ENCODE measurements at regions not wholly inside any gene's neighbourhood (a gene's known extent, or its start where the extent isn't known, plus 50 kb on each side); places are given as distances from the start of the nearest gene placed in this dataset.

- no peak overlapping the region for H3K27ac ChIP-seq (ENCODE audit: extremely low read depth, low read depth, low read length)
- no peaks in the 10 kb centered on the region for H3K36me3 ChIP-seq (ENCODE audit: control insufficient read depth in 2 of 2, insufficient read depth in 1 of 2, low read length in 2 of 2)
- no peaks in the 10 kb centered on the region for H3K4me1 ChIP-seq (ENCODE audit: control insufficient read depth, insufficient read depth, low read length)
- no peaks in the 10 kb centered on the region for H3K9me3 ChIP-seq (ENCODE audit: control insufficient read depth, insufficient read depth, low read depth, low read length)
- TF ChIP-seq ZBTB48 (tag by site-specific recombination; IDR thresholded peaks at IDR 0.05) (no peak), ZNF398 (tag by site-specific recombination; IDR thresholded peaks at IDR 0.05) (no peak), ZNF785 (tag by site-specific recombination; IDR thresholded peaks at IDR 0.05) (no peak), ZNF239 (tag by site-specific recombination; IDR thresholded peaks at IDR 0.05) (no peak), ZBTB17 (tag by site-specific recombination; IDR thresholded peaks at IDR 0.05) (no peak), ZNF2 (tag by site-specific recombination; IDR thresholded peaks at IDR 0.05) (no peak), GLIS1 (tag by site-specific recombination; IDR thresholded peaks at IDR 0.05) (no peak), SCRT2 (tag by site-specific recombination; IDR thresholded peaks at IDR 0.05) (no peak), ZNF157 (tag by site-specific recombination; IDR thresholded peaks at IDR 0.05) (no peak), ZNF791 (tag by site-specific recombination; IDR thresholded peaks at IDR 0.05) (no peak), KLF9 (tag by site-specific recombination; IDR thresholded peaks at IDR 0.05; ENCODE audit: low read depth) (no peak), ZBTB20 (tag by site-specific recombination; IDR thresholded peaks at IDR 0.05) (no peak), ZNF837 (tag by site-specific recombination; IDR thresholded peaks at IDR 0.05) (no peak), MEIS1 (CRISPR knock-in tag; IDR thresholded peaks at IDR 0.05; ENCODE audit: borderline replicate concordance) (no peak), ZNF202 (tag by site-specific recombination; IDR thresholded peaks at IDR 0.05; ENCODE audit: borderline replicate concordance) (no peak)
- CTCF ChIA-PET = interaction anchor here (1.3 kb wide), 1 partner anchor 11 kb away, joined by 7 read pairs; no protein-coding TSS in a partner anchor
- no peak overlapping the region for H3K4me3 ChIP-seq (ENCODE audit: low read depth, low read length)
- POLR2A ChIA-PET = no interaction called here
These were observed 132.2 kb upstream of the RREB1 start for GRCh38 chr6:6975459-6976111.

- no peak for TF ChIP-seq SETDB1 (IDR thresholded peaks at IDR 0.05; ENCODE audit: insufficient read length, low read length)
- no peak for TF ChIP-seq ZNF274 (IDR thresholded peaks at IDR 0.05; ENCODE audit: low read length)
- no peak for TF ChIP-seq ZNF274 (tag by site-specific recombination; IDR thresholded peaks at IDR 0.05; ENCODE audit: borderline replicate concordance)
- no peak for TF ChIP-seq TRIM28 (IDR thresholded peaks at IDR 0.05; ENCODE audit: borderline replicate concordance, low read length)
- TF ChIP-seq ZNF23 (tag by site-specific recombination; IDR thresholded peaks at IDR 0.05; ENCODE audit: borderline replicate concordance) = no peak
- no peak overlapping the region for H3K27ac ChIP-seq (ENCODE audit: extremely low read depth, low read depth, low read length)
- POLR2A ChIA-PET = no interaction called here
- CTCF ChIA-PET = interaction anchor here (0.6 to 0.7 kb wide), 2 partner anchors 73 to 268 kb away, joined by 3 read pairs; no protein-coding TSS in a partner anchor
- no peaks in the 10 kb centered on the region for H3K9me3 ChIP-seq (ENCODE audit: control insufficient read depth, insufficient read depth, low read depth, low read length)
- H3K4me3 ChIP-seq (ENCODE audit: low read depth, low read length) = no peak overlapping the region
- no peaks in the 10 kb centered on the region for H3K4me1 ChIP-seq (ENCODE audit: control insufficient read depth, insufficient read depth, low read length)
- no peaks in the 10 kb centered on the region for H3K36me3 ChIP-seq (ENCODE audit: control insufficient read depth in 2 of 2, insufficient read depth in 1 of 2, low read length in 2 of 2)
These were observed 131.6 kb upstream of the RREB1 start for GRCh38 chr6:6976193-6976592.

- Histone ChIP-seq H3K4me3 (ENCODE audit: low read depth, low read length) (no peak overlapping the region), H3K9me3 (ENCODE audit: control insufficient read depth, insufficient read depth, low read depth, low read length) (no peaks in the 10 kb centered on the region), H3K36me3 (ENCODE audit: control insufficient read depth in 2 of 2, insufficient read depth in 1 of 2, low read length in 2 of 2) (no peaks in the 10 kb centered on the region), H3K27ac (ENCODE audit: extremely low read depth, low read depth, low read length) (no peak overlapping the region), H3K4me1 (ENCODE audit: control insufficient read depth, insufficient read depth, low read length) (no peaks in the 10 kb centered on the region)
- CTCF ChIA-PET = no interaction called here
- POLR2A ChIA-PET = no interaction called here
- TF ChIP-seq ZNF133 (tag by site-specific recombination; IDR thresholded peaks at IDR 0.05) (no peak), ZBTB8A (tag by site-specific recombination; IDR thresholded peaks at IDR 0.05) (no peak), ZNF223 (tag by site-specific recombination; IDR thresholded peaks at IDR 0.05) (no peak), ZNF610 (tag by site-specific recombination; IDR thresholded peaks at IDR 0.05; ENCODE audit: borderline replicate concordance) (no peak), ZNF768 (tag by site-specific recombination; IDR thresholded peaks at IDR 0.05) (no peak), ZNF292 (tag by site-specific recombination; IDR thresholded peaks at IDR 0.05; ENCODE audit: borderline replicate concordance, low read depth) (no peak), ZNF19 (tag by site-specific recombination; IDR thresholded peaks at IDR 0.05; ENCODE audit: low read depth) (no peak), ZNF670 (tag by site-specific recombination; IDR thresholded peaks at IDR 0.05; ENCODE audit: low read depth) (no peak), ZNF530 (tag by site-specific recombination; IDR thresholded peaks at IDR 0.05; ENCODE audit: low read depth) (no peak), ZNF701 (tag by site-specific recombination; IDR thresholded peaks at IDR 0.05) (no peak), ZNF629 (tag by site-specific recombination; IDR thresholded peaks at IDR 0.05) (no peak), ZBTB10 (tag by site-specific recombination; IDR thresholded peaks at IDR 0.05) (no peak)
These were observed 129.0 kb upstream of the RREB1 start for GRCh38 chr6:6978731-6979130.

All from HEK293 (cell line).